ENCODE measurements at regions not wholly inside any gene's neighbourhood (a gene's known extent, or its start where the extent isn't known, plus 50 kb on each side); places are given as distances from the start of the nearest gene placed in this dataset.
A peak's percentile ranks its signal among the peaks of the same experiment; 100 is the strongest.
"Not testable (repeated sequence)": the region's sequence is repeated elsewhere in the genome, so short reads cannot be mapped to it uniquely, and the experiment has no call there.

DNA sequence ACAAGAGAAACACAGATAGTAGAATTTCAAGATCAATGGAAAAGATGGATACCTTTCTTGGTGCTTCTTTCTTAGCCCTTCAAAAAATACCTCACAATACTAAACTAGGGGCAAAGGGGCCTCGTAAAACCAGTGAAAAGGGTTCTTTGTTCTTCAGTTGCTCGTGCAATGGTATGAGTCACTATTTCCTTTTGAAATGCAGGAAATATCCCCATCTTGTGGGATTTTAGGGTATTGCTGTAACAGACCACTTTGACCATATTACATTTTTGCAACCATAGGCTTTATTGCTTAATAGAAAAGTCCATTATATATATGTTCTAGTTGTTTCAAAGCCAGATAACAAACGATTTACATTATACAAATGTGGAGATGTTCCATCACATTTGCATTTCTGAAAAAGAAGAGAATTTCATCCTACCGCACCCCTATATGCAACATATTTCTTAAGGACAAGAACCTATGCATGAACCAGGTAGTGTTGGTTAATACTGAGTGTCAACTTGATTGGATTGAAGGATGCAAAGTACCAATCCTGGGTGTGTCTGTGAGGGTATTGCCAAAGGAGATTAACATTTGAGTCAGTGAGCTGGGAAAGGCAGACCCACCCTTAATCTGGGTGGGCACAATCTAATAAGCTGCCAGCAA lies 88.6 kb upstream of the PKN2 start:
- H4K20me1 ChIP-seq (ENCODE audit: control insufficient read depth, extremely low read depth, insufficient read depth, low read length): no peaks in the 10 kb centered on the region
- H3K27me3 ChIP-seq (ENCODE audit: control insufficient read depth, insufficient read depth, low read length): no peaks in the 10 kb centered on the region
- H3K4me3 ChIP-seq (replicated peaks in 1 of 4; ENCODE audit: control extremely low read depth in 1 of 4, insufficient read depth in 1 of 4, low read depth in 3 of 4, low read length in 4 of 4): no peak overlapping the region
- no peaks in the 10 kb centered on the region for H3K9me3 ChIP-seq (ENCODE audit: control insufficient read depth, insufficient read depth, low read depth, low read length)
- no peak overlapping the region for H2AFZ ChIP-seq (ENCODE audit: low read length)
- H3K4me1 ChIP-seq (ENCODE audit: control insufficient read depth, extremely low read depth, insufficient read depth, low read length): no peaks in the 10 kb centered on the region
- H3K79me2 ChIP-seq (ENCODE audit: control insufficient read depth, insufficient read depth, low read length): no peaks in the 10 kb centered on the region
- H3K4me2 ChIP-seq (ENCODE audit: extremely low read depth, insufficient read depth, low read length): no peak overlapping the region
- H3K9ac ChIP-seq (ENCODE audit: insufficient read depth, low read length): no peak overlapping the region
- peak; percentile 29 to 72 for DNase-seq (ENCODE audit: low read depth in 2 of 2)
- no peaks in the 10 kb centered on the region for H3K36me3 ChIP-seq (ENCODE audit: control insufficient read depth, insufficient read depth, low read length)
- TF ChIP-seq CTCF (conservative IDR thresholded peaks at IDR 0.05 in 1 of 2, IDR thresholded peaks at IDR 0.05 in 1 of 2; ENCODE audit: low read depth in 1 of 2, low read length in 2 of 2): peak; percentile 19 to 60
- TF ChIP-seq EZH2 (IDR thresholded peaks at IDR 0.05; ENCODE audit: low read length, missing control alignments): no peak
- no peak overlapping the region for H3K27ac ChIP-seq (ENCODE audit: insufficient read depth, low read length)

- not testable (repeated sequence) for DNase-seq (ENCODE audit: low read depth in 2 of 2)
Measured at GRCh38 chr1:88597973-88598372, 86.1 kb upstream of the PKN2 start.

DNA sequence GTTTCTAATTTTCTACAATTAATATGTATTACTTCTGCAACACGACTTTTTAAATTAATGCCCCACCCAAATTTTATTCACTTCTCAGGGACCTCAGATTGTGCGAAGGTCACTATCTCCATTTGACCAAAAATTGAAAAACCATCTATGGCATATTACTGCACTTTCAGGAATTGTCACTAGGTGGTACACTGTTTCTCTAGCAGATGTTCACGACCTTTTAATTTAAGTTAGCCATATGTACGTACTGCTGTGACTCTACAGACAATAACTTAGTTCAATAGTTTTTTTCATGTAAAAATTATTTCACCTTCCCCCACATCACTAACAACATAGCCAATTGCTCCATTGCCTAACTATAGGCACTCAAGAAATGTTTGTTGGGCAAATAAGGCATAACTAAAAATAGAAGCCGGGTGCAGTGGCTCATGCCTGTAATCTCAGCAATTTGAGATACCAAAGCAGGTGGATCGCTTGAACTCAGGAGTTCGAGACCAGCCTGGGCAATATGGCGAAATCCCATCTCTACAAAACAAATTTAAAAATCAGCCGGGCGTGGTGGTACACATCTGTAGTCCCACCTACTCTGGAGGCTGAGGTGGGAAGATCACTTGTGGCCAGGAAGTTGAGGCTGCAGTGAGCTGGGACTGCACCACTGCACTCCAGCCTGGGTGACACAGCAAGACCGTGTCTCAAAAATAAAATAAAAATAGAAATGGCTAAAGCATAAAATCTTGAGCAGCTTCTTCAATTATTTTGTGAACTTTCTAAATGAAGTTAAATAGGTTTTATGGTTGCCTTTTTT lies 75.7 kb upstream of the PKN2 start:
- Histone ChIP-seq H2AFZ (ENCODE audit: low read length) (no peak overlapping the region), H3K4me2 (ENCODE audit: extremely low read depth, insufficient read depth, low read length) (no peak overlapping the region), H3K27ac (ENCODE audit: insufficient read depth, low read length) (no peak overlapping the region), H3K79me2 (ENCODE audit: control insufficient read depth, insufficient read depth, low read length) (no peaks in the 10 kb centered on the region), H3K36me3 (ENCODE audit: control insufficient read depth, insufficient read depth, low read length) (no peaks in the 10 kb centered on the region), H3K4me3 (replicated peaks in 1 of 4; ENCODE audit: control extremely low read depth in 1 of 4, insufficient read depth in 1 of 4, low read depth in 3 of 4, low read length in 4 of 4) (no peak overlapping the region), H4K20me1 (ENCODE audit: control insufficient read depth, extremely low read depth, insufficient read depth, low read length) (no peaks in the 10 kb centered on the region), H3K27me3 (ENCODE audit: control insufficient read depth, insufficient read depth, low read length) (no peaks in the 10 kb centered on the region), H3K9me3 (ENCODE audit: control insufficient read depth, insufficient read depth, low read depth, low read length) (no peaks in the 10 kb centered on the region), H3K4me1 (ENCODE audit: control insufficient read depth, extremely low read depth, insufficient read depth, low read length) (no peaks in the 10 kb centered on the region), H3K9ac (ENCODE audit: insufficient read depth, low read length) (no peak overlapping the region)
- DNase-seq (ENCODE audit: low read depth in 2 of 2): peak; percentile 17 to 48
- no peak for TF ChIP-seq EZH2 (IDR thresholded peaks at IDR 0.05; ENCODE audit: low read length, missing control alignments)
- TF ChIP-seq CTCF (conservative IDR thresholded peaks at IDR 0.05 in 1 of 2, IDR thresholded peaks at IDR 0.05 in 1 of 2; ENCODE audit: low read depth in 1 of 2, low read length in 2 of 2): peak; percentile 52 to 74

More at GRCh38 chr1:88597973-88598372, 86.1 kb upstream of the PKN2 start:
- not testable (repeated sequence) for H3K79me2 ChIP-seq (ENCODE audit: control insufficient read depth, insufficient read depth, low read length); H3K4me3 ChIP-seq (replicated peaks in 1 of 4; ENCODE audit: control extremely low read depth in 1 of 4, insufficient read depth in 1 of 4, low read depth in 3 of 4, low read length in 4 of 4); H3K4me1 ChIP-seq (ENCODE audit: control insufficient read depth, extremely low read depth, insufficient read depth, low read length); H3K9ac ChIP-seq (ENCODE audit: insufficient read depth, low read length); H3K27me3 ChIP-seq (ENCODE audit: control insufficient read depth, insufficient read depth, low read length); H3K9me3 ChIP-seq (ENCODE audit: control insufficient read depth, insufficient read depth, low read depth, low read length); H3K4me2 ChIP-seq (ENCODE audit: extremely low read depth, insufficient read depth, low read length); H4K20me1 ChIP-seq (ENCODE audit: control insufficient read depth, extremely low read depth, insufficient read depth, low read length); H3K36me3 ChIP-seq (ENCODE audit: control insufficient read depth, insufficient read depth, low read length); H3K27ac ChIP-seq (ENCODE audit: insufficient read depth, low read length); H2AFZ ChIP-seq (ENCODE audit: low read length)

Data from fibroblast of lung (primary cell).